ENCODE measurements at regions not wholly inside any gene's neighbourhood (a gene's known extent, or its start where the extent isn't known, plus 50 kb on each side); places are given as distances from the start of the nearest gene placed in this dataset.

- DNase-seq = peak; percentile 51
Observed at GRCh38 chr7:27364344-27364758, 121.7 kb downstream of the EVX1 start.

- no peak for DNase-seq
Observed at GRCh38 chr7:27367179-27367932, 124.8 kb downstream of the EVX1 start.

- DNase-seq = no peak
Observed at GRCh38 chr7:27367933-27368549, 125.4 kb downstream of the EVX1 start.

GRCh38 chr7:27374958-27375841 is 132.6 kb downstream of the EVX1 start:
- no peak for DNase-seq

DNA sequence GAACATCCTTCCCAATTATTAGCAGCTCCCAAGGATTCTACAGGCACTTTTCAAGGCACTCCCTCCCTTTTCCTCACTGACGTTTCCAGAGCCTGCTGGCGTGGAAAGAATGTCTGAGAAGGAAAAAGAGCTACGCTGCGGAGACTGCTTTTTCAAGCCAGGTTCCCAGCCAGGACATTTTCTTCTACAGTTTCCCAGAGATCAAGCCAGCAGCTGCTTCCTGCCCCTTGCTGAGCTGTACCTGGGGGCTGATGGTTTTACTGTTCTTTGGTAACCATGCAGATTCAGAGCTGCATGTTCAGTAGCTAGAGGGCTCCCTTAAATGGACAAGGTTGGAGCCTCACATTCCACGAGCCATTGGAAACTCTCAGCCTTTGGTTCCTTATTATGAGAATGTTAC is 133.4 kb downstream of the EVX1 start:
- DNase-seq = no peak

DNA sequence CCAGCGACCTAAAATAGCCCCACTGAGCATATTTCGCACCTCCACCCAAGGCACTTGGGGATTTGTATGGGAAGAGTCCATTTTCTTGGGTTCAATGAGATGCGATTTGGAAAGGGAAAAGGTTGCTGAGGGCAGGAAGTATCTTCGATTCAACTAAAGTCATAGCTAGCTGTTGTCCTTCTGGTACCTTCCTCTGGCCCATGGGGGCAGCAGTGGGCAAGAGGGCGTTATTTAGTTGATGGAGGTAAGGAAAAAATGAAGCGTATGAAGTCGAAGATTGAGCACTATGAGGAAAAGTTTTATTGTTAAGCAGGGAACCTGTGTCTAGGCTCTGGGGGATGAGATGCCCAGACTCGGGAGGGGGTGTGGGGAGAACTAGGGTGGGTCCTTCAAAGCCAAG is 135.4 kb downstream of the EVX1 start:
- DNase-seq = no peak

DNA sequence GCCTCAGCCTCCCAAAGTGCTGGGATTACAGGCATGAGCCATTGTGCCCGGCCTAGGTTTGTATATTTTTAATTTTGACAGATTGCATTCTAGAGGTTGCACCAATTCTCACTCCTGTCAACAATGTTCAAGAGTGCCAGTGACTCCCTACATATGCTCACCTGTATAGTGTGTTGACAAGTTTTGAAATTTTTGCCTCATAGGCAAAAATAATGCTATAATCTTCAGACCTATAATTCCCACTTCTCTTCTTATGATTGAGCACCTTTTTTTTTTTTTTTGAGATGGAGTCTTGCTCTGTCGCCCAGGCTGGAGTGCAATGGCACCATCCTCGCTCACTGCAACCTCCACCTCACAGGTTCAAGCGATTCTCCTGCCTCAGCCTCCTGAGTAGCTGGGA is 139.7 kb downstream of the EVX1 start:
- no peak for DNase-seq

GRCh38 chr7:27386581-27386980 is 144.0 kb downstream of the EVX1 start:
- no peak for DNase-seq

DNA sequence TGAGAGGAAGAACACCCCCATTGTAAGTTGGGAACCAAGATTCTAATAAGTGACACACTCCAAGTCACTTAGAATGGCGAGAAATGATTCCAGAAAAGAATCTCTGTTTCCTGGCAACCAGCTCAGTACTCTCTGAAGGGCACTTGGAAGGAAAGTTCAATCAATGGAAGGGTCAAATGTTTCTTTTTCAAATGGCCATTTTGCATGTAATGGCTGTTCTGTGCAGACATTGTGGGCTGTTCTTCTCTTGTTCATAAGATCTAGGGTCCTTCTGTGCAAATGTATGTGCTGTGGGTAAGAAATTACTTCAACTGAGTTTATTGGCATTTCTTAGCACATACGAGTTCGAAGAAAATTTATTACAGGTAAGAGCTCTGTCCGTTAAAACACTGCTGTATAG is 145.3 kb downstream of the EVX1 start:
- DNase-seq = no peak

DNA sequence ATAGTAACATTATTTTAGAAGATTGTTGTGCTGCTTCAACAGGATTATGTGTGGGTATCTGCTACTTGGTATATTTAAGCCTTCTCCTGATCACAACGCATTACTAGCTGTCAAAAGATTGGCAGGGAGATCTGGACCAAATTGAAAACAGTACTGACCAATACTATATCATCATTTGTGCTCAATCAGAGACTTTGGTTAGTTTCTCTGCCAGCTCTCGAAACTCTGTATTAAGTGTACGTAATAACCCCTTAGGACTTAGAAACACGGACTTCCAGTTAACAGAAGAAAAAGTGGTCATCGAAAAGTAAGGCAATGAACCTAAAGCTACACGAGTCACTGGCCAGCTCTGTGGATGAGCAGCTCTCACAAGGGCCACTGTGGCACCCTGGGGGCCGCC is 146.0 kb downstream of the EVX1 start:
- DNase-seq = no peak

GRCh38 chr7:27389496-27389895 is 146.9 kb downstream of the EVX1 start:
- DNase-seq = peak; percentile 88

DNA sequence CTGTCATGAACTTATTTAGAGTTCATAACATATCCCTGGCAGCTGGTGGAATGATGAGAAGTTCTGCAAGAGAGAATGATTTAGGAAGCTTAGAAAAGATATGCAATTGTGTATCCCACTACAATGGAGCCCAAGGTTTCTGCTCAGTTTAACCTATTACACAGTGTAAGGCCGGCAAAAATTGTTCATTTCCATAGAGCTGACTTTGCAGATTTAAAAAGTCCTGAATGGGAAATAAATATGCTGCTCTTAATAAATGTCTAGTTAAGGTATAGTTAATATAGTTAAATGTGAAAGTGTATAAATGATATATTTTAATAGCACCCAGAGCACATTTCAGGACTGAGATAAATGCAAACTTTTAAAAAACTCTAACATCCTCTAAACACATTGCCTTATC is 149.9 kb downstream of the EVX1 start:
- no peak for DNase-seq

GRCh38 chr7:27394871-27395270 is 152.3 kb downstream of the EVX1 start:
- DNase-seq = no peak

GRCh38 chr7:27395626-27396025 is 153.0 kb downstream of the EVX1 start:
- no peak for DNase-seq

DNA sequence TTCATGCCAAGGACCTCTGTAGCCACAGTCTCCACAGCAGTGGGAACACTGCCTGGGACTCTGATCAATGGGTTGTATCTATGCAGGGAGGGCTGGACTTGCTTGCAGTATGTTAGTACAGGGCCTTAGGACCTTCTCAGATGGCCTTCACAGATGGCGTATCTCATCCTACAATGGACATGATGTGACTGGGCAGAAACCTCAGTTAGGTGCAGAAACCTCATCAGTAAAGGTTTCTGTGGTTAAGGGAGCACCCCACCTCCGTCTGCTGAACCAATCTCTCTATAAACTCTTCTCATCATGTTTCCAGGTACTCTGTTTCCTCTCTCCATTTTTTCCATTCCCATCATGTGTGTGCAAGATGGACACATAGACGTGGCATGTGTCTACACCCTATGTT is 154.9 kb downstream of the EVX1 start:
- DNase-seq = no peak

- peak; percentile 29 for DNase-seq
Observed at GRCh38 chr7:27398851-27399250, 156.2 kb downstream of the EVX1 start.

DNA sequence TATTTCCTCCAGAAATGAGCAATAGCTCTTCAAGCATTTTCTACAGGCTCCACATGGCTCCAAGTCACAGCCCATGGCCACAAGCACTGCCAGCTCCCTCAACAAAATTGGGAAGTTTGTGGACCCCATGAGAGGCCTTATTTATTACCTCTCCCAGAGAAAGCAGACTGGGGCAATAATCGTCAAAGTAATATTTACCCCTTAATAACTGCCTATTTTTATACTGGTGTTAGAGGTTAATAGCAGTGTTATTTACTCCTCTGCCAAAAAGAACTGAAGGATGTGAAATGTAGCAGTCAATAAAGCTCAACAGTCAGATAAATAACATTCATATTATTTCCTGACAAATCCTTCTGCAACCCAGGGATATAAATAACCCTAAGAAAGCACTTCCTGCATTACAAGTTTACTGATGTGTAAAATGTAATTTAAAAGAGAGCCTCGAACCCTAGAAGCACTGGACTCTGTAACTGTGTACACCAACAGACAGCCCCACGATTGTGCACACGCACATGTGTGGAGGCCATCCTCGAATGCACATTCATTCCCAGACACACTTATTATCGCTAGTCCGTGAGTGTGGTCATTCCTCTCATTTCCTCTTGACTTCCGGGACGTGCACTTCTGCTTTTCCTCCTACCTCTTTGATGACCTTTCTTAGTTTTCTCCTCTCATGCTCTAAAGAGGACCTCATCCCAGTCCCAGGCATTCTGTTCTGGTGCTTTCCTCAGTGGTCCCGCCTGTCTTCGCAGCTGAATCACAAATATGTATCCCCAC is 157.4 kb downstream of the EVX1 start:
- no peak for DNase-seq

GRCh38 chr7:27405780-27406179 is 163.2 kb downstream of the EVX1 start:
- no peak for DNase-seq

GRCh38 chr7:27409311-27409710 is 166.7 kb downstream of the EVX1 start:
- no peak for DNase-seq

DNA sequence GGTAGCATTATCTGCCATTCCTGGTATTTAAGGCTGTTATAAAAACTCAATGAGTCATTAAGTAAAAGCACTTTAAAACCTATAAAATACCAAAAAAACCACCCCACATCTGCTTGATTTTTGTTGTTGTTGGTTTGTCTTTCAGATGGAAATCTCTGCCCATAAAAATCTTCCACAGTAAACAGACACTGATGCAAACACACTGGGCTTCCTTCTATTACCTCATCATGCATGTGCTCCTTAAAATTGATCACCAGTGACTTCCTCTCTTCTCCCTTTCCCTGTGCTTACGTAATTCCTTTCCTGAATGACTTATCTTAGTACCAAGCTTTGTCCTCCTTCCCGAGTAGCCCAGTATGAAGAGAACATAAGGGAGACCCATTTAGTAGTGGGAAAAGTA is 167.2 kb downstream of the EVX1 start:
- DNase-seq = no peak

DNA sequence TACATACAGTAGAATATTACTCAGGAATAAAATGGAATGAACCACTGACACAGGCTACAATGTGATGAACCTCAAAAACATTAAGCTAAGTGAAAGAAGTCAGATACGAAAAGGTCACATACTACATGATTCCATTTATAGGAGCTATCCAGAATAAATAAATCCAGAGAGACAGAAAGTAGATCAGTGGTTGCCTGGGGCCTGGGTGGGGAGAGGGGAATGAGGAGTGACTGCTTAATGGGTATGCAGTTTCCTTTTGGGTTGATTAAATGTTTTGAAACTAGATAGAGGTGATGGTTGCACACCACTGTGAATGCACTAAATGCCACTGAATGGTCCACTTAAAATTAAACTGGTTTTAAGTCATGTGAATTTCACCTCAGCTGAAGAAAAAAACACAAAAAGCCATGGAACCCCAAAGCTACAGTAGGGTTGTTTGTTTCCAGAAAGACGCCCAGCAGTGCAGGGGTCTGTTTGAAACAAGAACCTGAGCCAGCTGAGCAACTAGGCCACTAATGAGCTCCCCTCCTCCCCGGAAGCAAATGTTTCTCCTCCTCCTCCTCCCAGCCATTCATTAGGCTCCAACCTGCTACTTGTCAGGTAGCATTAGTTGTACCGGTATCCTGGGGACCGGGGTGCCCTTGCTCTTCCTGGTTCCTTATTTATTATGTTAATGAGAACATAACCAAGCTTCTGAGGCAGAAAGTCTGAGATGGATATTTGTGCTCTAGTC is 168.4 kb downstream of the EVX1 start:
- DNase-seq = no peak

DNA sequence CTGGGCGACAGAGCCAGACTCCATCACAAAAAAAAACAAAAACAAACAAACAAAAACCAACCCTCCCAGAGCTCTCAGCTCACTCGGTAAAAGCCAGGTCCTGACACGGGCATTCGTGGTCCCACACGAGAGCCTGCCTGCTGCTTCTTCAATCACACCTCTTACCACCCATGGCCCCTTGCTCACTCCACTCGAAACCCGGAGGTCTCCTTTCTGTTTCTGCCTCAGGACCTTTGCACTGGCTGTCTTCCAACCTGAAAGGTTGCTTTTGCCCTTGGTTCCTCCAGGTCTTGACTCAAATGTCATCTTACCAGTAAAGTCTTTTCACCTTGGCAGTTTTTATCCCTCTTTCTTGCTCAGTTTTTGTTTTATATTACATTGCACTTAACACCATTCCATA is 169.6 kb downstream of the EVX1 start:
- DNase-seq = no peak

Data from skin of body (tissue), 1 donor.